Activated naive CD8-positive, alpha-beta T cell treated with anti-CD3 and anti-CD28 coated beads, Interleukin-2, amount 50 U/mL, for 24 hours (primary cell): ENCODE measurements at regions not wholly inside any gene's neighbourhood (a gene's known extent, or its start where the extent isn't known, plus 50 kb on each side); places are given as distances from the start of the nearest gene placed in this dataset.

Experiments used
- ATAC-seq: fragments of 150-1000 bp; cut with Tn5 transposase; one replicate; pipeline ENCODE4 v1.10.0; 2021
- DNase-seq: peaks from one replicate; pipeline ENCODE4 v3.0.0; 2021
- H3K27ac Mint-ChIP-seq: one replicate; pipeline ENCODE4 v1.8.0; 2021; ENCODE audit warnings: mild to moderate bottlenecking, mixed read lengths
- H3K27me3 Mint-ChIP-seq: one replicate; pipeline ENCODE4 v1.8.0; 2021; ENCODE audit warnings: mixed read lengths
- H3K36me3 Mint-ChIP-seq: one replicate; pipeline ENCODE4 v1.8.0; 2021; ENCODE audit warnings: low read depth, mixed read lengths
- H3K4me1 Mint-ChIP-seq: one replicate; pipeline ENCODE4 v1.8.0; 2021; ENCODE audit warnings: mixed read lengths
- H3K4me3 Mint-ChIP-seq: one replicate; pipeline ENCODE4 v1.8.0; 2021; ENCODE audit warnings: mild to moderate bottlenecking, moderate library complexity, mixed read lengths
- H3K9me3 Mint-ChIP-seq: one replicate; pipeline ENCODE4 v1.8.0; 2021; ENCODE audit warnings: mixed read lengths

GRCh38 chr22:47663615-47664605 lies 901.5 kb downstream of the TBC1D22A start:
- H3K4me3 Mint-ChIP-seq, result no peak overlapping the region
- no peaks in the 10 kb centered on the region for H3K27me3 Mint-ChIP-seq
- H3K36me3 Mint-ChIP-seq, result no peaks in the 10 kb centered on the region
- no peak overlapping the region for H3K27ac Mint-ChIP-seq
- no peaks in the 10 kb centered on the region for H3K4me1 Mint-ChIP-seq
- no peaks in the 10 kb centered on the region for H3K9me3 Mint-ChIP-seq
- no peak for DNase-seq
- no peak for ATAC-seq

GRCh38 chr22:47659467-47660223 lies 897.2 kb downstream of the TBC1D22A start:
- H3K27me3 Mint-ChIP-seq, result no peaks in the 10 kb centered on the region
- no peaks in the 10 kb centered on the region for H3K9me3 Mint-ChIP-seq
- ATAC-seq (no peak), DNase-seq (no peak)
- no peak overlapping the region for H3K27ac Mint-ChIP-seq
- H3K36me3 Mint-ChIP-seq, result no peaks in the 10 kb centered on the region
- no peak overlapping the region for H3K4me3 Mint-ChIP-seq
- no peaks in the 10 kb centered on the region for H3K4me1 Mint-ChIP-seq

- no peaks in the 10 kb centered on the region for H3K27me3 Mint-ChIP-seq
- ATAC-seq, result no peak
Measured at GRCh38 chr22:47658182-47658581, 895.7 kb downstream of the TBC1D22A start.

GRCh38 chr22:47657224-47657623 lies 894.8 kb downstream of the TBC1D22A start:
- Mint-ChIP-seq H3K36me3 (no peaks in the 10 kb centered on the region), H3K4me1 (no peaks in the 10 kb centered on the region), H3K27me3 (no peaks in the 10 kb centered on the region), H3K27ac (no peak overlapping the region), H3K9me3 (no peaks in the 10 kb centered on the region), H3K4me3 (no peak overlapping the region)
- no peak for DNase-seq
- no peak for ATAC-seq

More at GRCh38 chr22:47658182-47658581, 895.7 kb downstream of the TBC1D22A start:
- H3K36me3 Mint-ChIP-seq, result no peaks in the 10 kb centered on the region
- H3K27ac Mint-ChIP-seq, result no peak overlapping the region
- H3K4me3 Mint-ChIP-seq, result no peak overlapping the region
- no peaks in the 10 kb centered on the region for H3K4me1 Mint-ChIP-seq
- H3K9me3 Mint-ChIP-seq, result no peaks in the 10 kb centered on the region
- DNase-seq, result no peak

- Mint-ChIP-seq H3K27ac (no peak overlapping the region), H3K4me1 (no peaks in the 10 kb centered on the region), H3K27me3 (no peaks in the 10 kb centered on the region), H3K36me3 (no peaks in the 10 kb centered on the region), H3K4me3 (no peak overlapping the region), H3K9me3 (no peaks in the 10 kb centered on the region)
- DNase-seq (no peak), ATAC-seq (no peak)
Measured at GRCh38 chr22:47656806-47657205, 894.4 kb downstream of the TBC1D22A start.

- Mint-ChIP-seq H3K9me3 (no peaks in the 10 kb centered on the region), H3K27me3 (no peaks in the 10 kb centered on the region), H3K4me1 (no peaks in the 10 kb centered on the region), H3K4me3 (no peak overlapping the region), H3K36me3 (no peaks in the 10 kb centered on the region), H3K27ac (no peak overlapping the region)
- ATAC-seq, result no peak
- DNase-seq, result no peak
Measured at GRCh38 chr22:47655930-47656329, 893.5 kb downstream of the TBC1D22A start.

- Mint-ChIP-seq H3K4me3 (no peak overlapping the region), H3K4me1 (no peaks in the 10 kb centered on the region), H3K27ac (no peak overlapping the region), H3K9me3 (no peaks in the 10 kb centered on the region), H3K36me3 (no peaks in the 10 kb centered on the region), H3K27me3 (no peaks in the 10 kb centered on the region)
- no peak for DNase-seq
- no peak for ATAC-seq
Measured at GRCh38 chr22:47654922-47655491, 892.6 kb downstream of the TBC1D22A start.

- no peak overlapping the region for H3K4me3 Mint-ChIP-seq
- H3K27me3 Mint-ChIP-seq, result no peaks in the 10 kb centered on the region
- no peaks in the 10 kb centered on the region for H3K9me3 Mint-ChIP-seq
- H3K36me3 Mint-ChIP-seq, result no peaks in the 10 kb centered on the region
- no peaks in the 10 kb centered on the region for H3K4me1 Mint-ChIP-seq
- H3K27ac Mint-ChIP-seq, result no peak overlapping the region
- DNase-seq, result no peak
- ATAC-seq, result no peak
Measured at GRCh38 chr22:47653921-47654320, 891.5 kb downstream of the TBC1D22A start.

- no peaks in the 10 kb centered on the region for H3K9me3 Mint-ChIP-seq
- H3K27ac Mint-ChIP-seq, result no peak overlapping the region
- H3K36me3 Mint-ChIP-seq, result no peaks in the 10 kb centered on the region
- H3K4me1 Mint-ChIP-seq, result no peaks in the 10 kb centered on the region
- no peaks in the 10 kb centered on the region for H3K27me3 Mint-ChIP-seq
- ATAC-seq (no peak), DNase-seq (no peak)
- H3K4me3 Mint-ChIP-seq, result no peak overlapping the region
Measured at GRCh38 chr22:47651216-47651987, 889.0 kb downstream of the TBC1D22A start.

- Mint-ChIP-seq H3K36me3 (no peaks in the 10 kb centered on the region), H3K27ac (no peak overlapping the region), H3K9me3 (peaks cover 9% of the 10 kb centered on the region), H3K27me3 (no peaks in the 10 kb centered on the region), H3K4me1 (no peaks in the 10 kb centered on the region), H3K4me3 (no peak overlapping the region)
- ATAC-seq, result no peak
- no peak for DNase-seq
Measured at GRCh38 chr22:47647720-47648119, 885.3 kb downstream of the TBC1D22A start.

- Mint-ChIP-seq H3K36me3 (no peaks in the 10 kb centered on the region), H3K27ac (no peak overlapping the region), H3K27me3 (no peaks in the 10 kb centered on the region), H3K4me3 (no peak overlapping the region), H3K9me3 (peaks cover 9% of the 10 kb centered on the region), H3K4me1 (no peaks in the 10 kb centered on the region)
- ATAC-seq, result no peak
- no peak for DNase-seq
Measured at GRCh38 chr22:47647181-47647580, 884.7 kb downstream of the TBC1D22A start.

GRCh38 chr22:47645923-47646322 lies 883.5 kb downstream of the TBC1D22A start:
- no peaks in the 10 kb centered on the region for H3K27me3 Mint-ChIP-seq
- H3K9me3 Mint-ChIP-seq, result peaks cover 9% of the 10 kb centered on the region
- H3K4me1 Mint-ChIP-seq, result no peaks in the 10 kb centered on the region
- no peak overlapping the region for H3K4me3 Mint-ChIP-seq
- ATAC-seq (no peak), DNase-seq (no peak)
- no peaks in the 10 kb centered on the region for H3K36me3 Mint-ChIP-seq
- no peak overlapping the region for H3K27ac Mint-ChIP-seq

GRCh38 chr22:47645450-47645914 lies 883.0 kb downstream of the TBC1D22A start:
- peaks cover 9% of the 10 kb centered on the region for H3K9me3 Mint-ChIP-seq
- ATAC-seq (no peak), DNase-seq (no peak)
- H3K4me3 Mint-ChIP-seq, result no peak overlapping the region
- no peaks in the 10 kb centered on the region for H3K36me3 Mint-ChIP-seq
- H3K4me1 Mint-ChIP-seq, result no peaks in the 10 kb centered on the region
- no peaks in the 10 kb centered on the region for H3K27me3 Mint-ChIP-seq
- H3K27ac Mint-ChIP-seq, result no peak overlapping the region

GRCh38 chr22:47634347-47634746 lies 871.9 kb downstream of the TBC1D22A start:
- peaks cover 19% of the 10 kb centered on the region for H3K9me3 Mint-ChIP-seq
- DNase-seq, result no peak
- no peaks in the 10 kb centered on the region for H3K36me3 Mint-ChIP-seq
- H3K27me3 Mint-ChIP-seq, result peaks cover 3% of the 10 kb centered on the region
- H3K4me1 Mint-ChIP-seq, result no peaks in the 10 kb centered on the region
- ATAC-seq, result no peak
- H3K27ac Mint-ChIP-seq, result no peak overlapping the region
- no peak overlapping the region for H3K4me3 Mint-ChIP-seq
